ENCODE measurements at regions not wholly inside any gene's neighbourhood (a gene's known extent, or its start where the extent isn't known, plus 50 kb on each side); places are given as distances from the start of the nearest gene placed in this dataset.
A peak's percentile ranks its signal among the peaks of the same experiment; 100 is the strongest.

DNA sequence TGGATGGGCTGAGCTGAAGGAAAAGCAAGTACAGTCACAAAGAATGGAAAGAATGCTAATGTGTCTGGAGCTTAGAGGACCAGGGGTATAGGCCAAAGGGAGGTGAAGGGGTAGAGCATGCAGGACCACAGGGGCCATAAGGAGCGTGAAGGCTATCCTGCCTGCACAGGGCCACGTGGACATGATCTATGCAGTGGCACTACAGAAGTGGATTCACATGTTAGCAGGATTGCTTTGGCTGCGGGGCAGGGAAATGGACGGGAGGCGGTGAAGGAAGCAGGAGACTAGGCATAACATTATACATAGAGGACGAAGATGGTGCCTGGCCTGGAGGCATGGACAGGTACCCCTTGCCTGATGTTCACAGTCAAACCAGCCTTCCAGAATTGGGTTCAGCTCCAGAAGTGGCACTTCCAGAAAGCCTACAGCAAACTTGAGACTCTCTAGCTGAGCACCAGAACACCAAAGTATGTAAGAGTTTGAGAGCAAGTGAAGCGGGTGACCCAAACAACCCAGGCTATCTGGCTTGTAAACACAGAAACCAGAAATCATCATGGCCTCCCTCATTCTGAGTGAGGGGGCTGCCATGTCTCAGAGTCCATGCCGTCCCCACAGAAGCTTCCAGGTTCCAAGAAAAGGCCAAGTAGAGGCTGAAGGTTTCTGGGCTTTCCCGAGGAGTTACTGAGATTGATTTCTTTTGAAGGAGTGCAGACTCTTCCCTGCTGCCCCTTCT, 135.5 kb upstream of the JUN start:
- no peak for FAIRE-seq
- H3K9me3 ChIP-seq (ENCODE audit: control insufficient read depth, low read depth, low read length): no peaks in the 10 kb centered on the region

DNA sequence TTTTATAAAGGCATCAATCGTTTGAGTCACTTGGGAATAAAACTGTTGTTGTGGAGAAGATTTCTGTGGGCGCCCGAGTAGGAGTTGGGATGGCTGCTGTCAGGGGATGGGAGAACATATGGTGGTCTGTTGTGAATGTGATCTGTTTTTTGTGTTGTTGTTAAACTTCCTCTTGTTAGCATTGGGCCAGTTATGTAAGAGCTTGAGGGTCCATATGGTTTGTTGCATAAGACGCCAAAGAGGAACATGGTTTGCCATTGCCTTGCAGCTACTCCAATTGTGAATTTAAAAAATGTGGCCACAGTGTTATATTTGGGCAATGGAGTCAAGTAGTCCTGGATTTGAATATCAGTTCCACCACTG, 136.1 kb upstream of the JUN start:
- no peak overlapping the region for H3K27ac ChIP-seq (ENCODE audit: control insufficient read depth, insufficient read depth, low read length)
- FAIRE-seq: peak; percentile 17
- no peaks in the 10 kb centered on the region for H3K27me3 ChIP-seq (ENCODE audit: control insufficient read depth, extremely low read depth, insufficient read depth, low read length)
- DNase-seq (ENCODE audit: low read depth, low spot score): no peak
- peaks cover 25% of the 10 kb centered on the region for H3K4me1 ChIP-seq (ENCODE audit: control insufficient read depth, extremely low read depth, insufficient read depth, low read length)
- no peak overlapping the region for H3K9ac ChIP-seq (ENCODE audit: control insufficient read depth, extremely low read depth, insufficient read depth, low read length)
- no peak overlapping the region for H3K4me2 ChIP-seq (ENCODE audit: control insufficient read depth, extremely low read depth, insufficient read depth, low read depth, low read length)
- TF ChIP-seq, protein P1, sequence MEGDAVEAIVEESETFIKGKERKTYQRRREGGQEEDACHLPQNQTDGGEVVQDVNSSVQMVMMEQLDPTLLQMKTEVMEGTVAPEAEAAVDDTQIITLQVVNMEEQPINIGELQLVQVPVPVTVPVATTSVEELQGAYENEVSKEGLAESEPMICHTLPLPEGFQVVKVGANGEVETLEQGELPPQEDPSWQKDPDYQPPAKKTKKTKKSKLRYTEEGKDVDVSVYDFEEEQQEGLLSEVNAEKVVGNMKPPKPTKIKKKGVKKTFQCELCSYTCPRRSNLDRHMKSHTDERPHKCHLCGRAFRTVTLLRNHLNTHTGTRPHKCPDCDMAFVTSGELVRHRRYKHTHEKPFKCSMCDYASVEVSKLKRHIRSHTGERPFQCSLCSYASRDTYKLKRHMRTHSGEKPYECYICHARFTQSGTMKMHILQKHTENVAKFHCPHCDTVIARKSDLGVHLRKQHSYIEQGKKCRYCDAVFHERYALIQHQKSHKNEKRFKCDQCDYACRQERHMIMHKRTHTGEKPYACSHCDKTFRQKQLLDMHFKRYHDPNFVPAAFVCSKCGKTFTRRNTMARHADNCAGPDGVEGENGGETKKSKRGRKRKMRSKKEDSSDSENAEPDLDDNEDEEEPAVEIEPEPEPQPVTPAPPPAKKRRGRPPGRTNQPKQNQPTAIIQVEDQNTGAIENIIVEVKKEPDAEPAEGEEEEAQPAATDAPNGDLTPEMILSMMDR (optimal IDR thresholded peaks at IDR 0.05 in 1 of 3, IDR thresholded peaks at IDR 0.05 in 1 of 3, conservative IDR thresholded peaks at IDR 0.05 in 1 of 3; ENCODE audit: extremely low read depth in 1 of 3, insufficient read depth in 2 of 3, low read length in 3 of 3): no peak
- no peak for TF ChIP-seq EZH2 (IDR thresholded peaks at IDR 0.05; ENCODE audit: low read length)
- no peaks in the 10 kb centered on the region for H3K9me1 ChIP-seq (ENCODE audit: control insufficient read depth, extremely low read depth, insufficient read depth, low read length)
- H3K4me3 ChIP-seq (ENCODE audit: control insufficient read depth in 2 of 3, extremely low read depth in 1 of 3, insufficient read depth in 2 of 3, low read depth in 1 of 3, low read length in 3 of 3): no peak overlapping the region
- dilution Hi-C loops (cut with MboI; ENCODE audit: extremely low pct_ligation_motif_present, low sequenced_read_pairs): no loop called here
- H3K9me3 ChIP-seq (ENCODE audit: control insufficient read depth, low read depth, low read length): no peaks in the 10 kb centered on the region
- H3K36me3 ChIP-seq (ENCODE audit: control insufficient read depth in 2 of 2, extremely low read depth in 1 of 2, insufficient read depth in 2 of 2, low read length in 2 of 2): no peaks in the 10 kb centered on the region
- H4K20me1 ChIP-seq (ENCODE audit: control insufficient read depth, extremely low read depth, insufficient read depth, low read length): no peaks in the 10 kb centered on the region
- H3K79me2 ChIP-seq (ENCODE audit: control insufficient read depth, insufficient read depth, low read length): no peaks in the 10 kb centered on the region
- H2AFZ ChIP-seq (ENCODE audit: control insufficient read depth, low read length): no peak overlapping the region

More for the DNA sequence above, 135.5 kb upstream of the JUN start:
- Histone ChIP-seq H3K4me3 (ENCODE audit: control insufficient read depth in 2 of 3, extremely low read depth in 1 of 3, insufficient read depth in 2 of 3, low read depth in 1 of 3, low read length in 3 of 3) (no peak overlapping the region), H2AFZ (ENCODE audit: control insufficient read depth, low read length) (no peak overlapping the region), H3K27ac (ENCODE audit: control insufficient read depth, insufficient read depth, low read length) (no peak overlapping the region), H3K4me1 (ENCODE audit: control insufficient read depth, extremely low read depth, insufficient read depth, low read length) (peaks cover 25% of the 10 kb centered on the region), H3K36me3 (ENCODE audit: control insufficient read depth in 2 of 2, extremely low read depth in 1 of 2, insufficient read depth in 2 of 2, low read length in 2 of 2) (no peaks in the 10 kb centered on the region), H3K9ac (ENCODE audit: control insufficient read depth, extremely low read depth, insufficient read depth, low read length) (no peak overlapping the region), H3K27me3 (ENCODE audit: control insufficient read depth, extremely low read depth, insufficient read depth, low read length) (no peaks in the 10 kb centered on the region), H3K4me2 (ENCODE audit: control insufficient read depth, extremely low read depth, insufficient read depth, low read depth, low read length) (no peak overlapping the region), H4K20me1 (ENCODE audit: control insufficient read depth, extremely low read depth, insufficient read depth, low read length) (no peaks in the 10 kb centered on the region), H3K79me2 (ENCODE audit: control insufficient read depth, insufficient read depth, low read length) (no peaks in the 10 kb centered on the region), H3K9me1 (ENCODE audit: control insufficient read depth, extremely low read depth, insufficient read depth, low read length) (no peaks in the 10 kb centered on the region)
- no peak for TF ChIP-seq EZH2 (IDR thresholded peaks at IDR 0.05; ENCODE audit: low read length)
- TF ChIP-seq, protein P1 (optimal IDR thresholded peaks at IDR 0.05 in 1 of 3, IDR thresholded peaks at IDR 0.05 in 1 of 3, conservative IDR thresholded peaks at IDR 0.05 in 1 of 3; ENCODE audit: extremely low read depth in 1 of 3, insufficient read depth in 2 of 3, low read length in 3 of 3): no peak
- dilution Hi-C loops (cut with MboI; ENCODE audit: extremely low pct_ligation_motif_present, low sequenced_read_pairs): no loop called here
- no peak for DNase-seq (ENCODE audit: low read depth, low spot score)
